ENCODE measurements at regions not wholly inside any gene's neighbourhood (a gene's known extent, or its start where the extent isn't known, plus 50 kb on each side); places are given as distances from the start of the nearest gene placed in this dataset.

DNA sequence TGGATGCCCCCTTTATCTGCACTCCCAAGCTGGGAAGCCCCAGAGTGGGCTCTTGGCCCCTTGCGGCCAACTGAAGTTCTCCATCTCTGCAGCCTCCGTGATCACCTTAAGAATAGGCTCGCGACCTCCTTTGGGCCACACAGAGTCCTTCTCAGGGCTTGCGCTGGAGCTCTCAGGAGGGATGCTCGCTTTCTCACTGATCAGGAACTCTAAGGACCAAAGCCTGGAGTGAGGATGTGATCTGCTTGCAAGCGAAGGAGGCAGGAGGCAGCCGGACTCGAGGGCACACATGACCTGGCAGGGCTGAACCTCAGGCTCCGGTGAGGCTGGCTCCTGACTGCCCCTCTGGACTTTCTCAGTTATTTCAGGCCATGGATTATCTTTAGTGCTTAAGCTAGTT is 192.1 kb upstream of the MKI67 start:
- TF ChIP-seq, protein P1, sequence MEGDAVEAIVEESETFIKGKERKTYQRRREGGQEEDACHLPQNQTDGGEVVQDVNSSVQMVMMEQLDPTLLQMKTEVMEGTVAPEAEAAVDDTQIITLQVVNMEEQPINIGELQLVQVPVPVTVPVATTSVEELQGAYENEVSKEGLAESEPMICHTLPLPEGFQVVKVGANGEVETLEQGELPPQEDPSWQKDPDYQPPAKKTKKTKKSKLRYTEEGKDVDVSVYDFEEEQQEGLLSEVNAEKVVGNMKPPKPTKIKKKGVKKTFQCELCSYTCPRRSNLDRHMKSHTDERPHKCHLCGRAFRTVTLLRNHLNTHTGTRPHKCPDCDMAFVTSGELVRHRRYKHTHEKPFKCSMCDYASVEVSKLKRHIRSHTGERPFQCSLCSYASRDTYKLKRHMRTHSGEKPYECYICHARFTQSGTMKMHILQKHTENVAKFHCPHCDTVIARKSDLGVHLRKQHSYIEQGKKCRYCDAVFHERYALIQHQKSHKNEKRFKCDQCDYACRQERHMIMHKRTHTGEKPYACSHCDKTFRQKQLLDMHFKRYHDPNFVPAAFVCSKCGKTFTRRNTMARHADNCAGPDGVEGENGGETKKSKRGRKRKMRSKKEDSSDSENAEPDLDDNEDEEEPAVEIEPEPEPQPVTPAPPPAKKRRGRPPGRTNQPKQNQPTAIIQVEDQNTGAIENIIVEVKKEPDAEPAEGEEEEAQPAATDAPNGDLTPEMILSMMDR (IDR thresholded peaks at IDR 0.05; ENCODE audit: insufficient read depth, low read depth, low read length, missing control alignments): no peak
- DNase-seq (ENCODE audit: low read depth): no peak
- no peak overlapping the region for H3K4me3 ChIP-seq (ENCODE audit: low read length)

DNA sequence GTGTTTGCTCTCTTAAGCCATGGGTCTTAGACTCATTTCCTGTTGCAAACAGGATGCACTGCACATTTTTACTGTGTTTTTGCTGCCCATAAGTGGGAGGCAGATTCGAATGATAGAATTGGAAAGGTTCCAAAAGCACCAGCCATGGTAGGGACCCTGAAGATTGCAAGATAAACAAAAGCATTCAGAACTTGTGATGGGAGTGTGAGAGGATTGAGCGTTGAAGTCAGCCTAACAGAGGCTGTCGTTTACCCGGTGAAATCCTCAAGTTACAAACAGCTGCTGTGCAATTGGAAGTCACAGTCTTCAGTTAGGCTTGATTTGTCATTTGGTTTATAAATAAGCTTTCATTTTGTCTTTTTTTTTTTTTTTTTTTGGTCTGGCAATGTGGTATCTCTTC is 192.7 kb upstream of the MKI67 start:
- H3K4me3 ChIP-seq (ENCODE audit: low read length): no peak overlapping the region
- TF ChIP-seq, protein P1 (IDR thresholded peaks at IDR 0.05; ENCODE audit: insufficient read depth, low read depth, low read length, missing control alignments): no peak
- no peak for DNase-seq (ENCODE audit: low read depth)

DNA sequence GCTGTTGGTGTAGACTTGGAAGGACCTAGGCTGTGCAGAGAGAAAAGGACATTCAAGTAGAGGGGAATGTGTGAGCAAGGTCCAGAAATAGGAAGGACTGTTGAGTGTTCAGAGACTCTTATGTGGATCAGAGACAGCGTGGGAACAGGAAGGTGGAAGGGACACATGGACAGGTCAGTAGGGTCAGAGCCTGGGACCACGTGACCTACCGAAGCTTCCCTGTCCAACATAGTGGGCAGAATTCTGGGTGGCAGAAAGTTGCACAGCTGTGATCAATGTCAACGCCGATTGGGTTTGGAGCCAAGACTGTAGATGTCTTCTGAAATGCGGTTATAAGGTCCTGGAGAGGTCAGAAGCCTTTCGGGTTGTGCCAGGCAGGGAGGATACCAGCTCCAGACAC is 195.9 kb upstream of the MKI67 start:
- no peak overlapping the region for H3K4me3 ChIP-seq (ENCODE audit: low read length)
- TF ChIP-seq, protein P1 (IDR thresholded peaks at IDR 0.05; ENCODE audit: insufficient read depth, low read depth, low read length, missing control alignments): no peak
- DNase-seq (ENCODE audit: low read depth): no peak

DNA sequence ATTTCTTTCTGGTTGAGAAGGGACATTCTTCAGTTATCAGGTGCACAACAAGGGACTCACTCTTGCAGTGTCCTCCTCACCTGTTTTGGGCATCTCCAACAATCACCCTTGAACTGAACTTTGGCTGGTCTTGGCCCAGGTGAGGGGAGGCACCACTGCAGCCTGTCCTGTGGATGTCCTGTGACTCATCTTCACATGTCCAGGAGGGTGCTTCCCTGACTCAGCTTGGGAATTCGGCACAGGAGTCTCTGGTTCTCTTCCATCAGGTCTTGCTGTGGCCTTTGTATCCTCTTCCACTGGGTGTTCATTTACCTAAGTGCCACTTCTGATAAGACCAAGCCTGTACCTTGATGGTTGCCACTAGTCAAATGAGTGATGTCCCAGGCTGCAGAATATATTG is 196.7 kb upstream of the MKI67 start:
- DNase-seq (ENCODE audit: low read depth): no peak
- no peak overlapping the region for H3K4me3 ChIP-seq (ENCODE audit: low read length)
- TF ChIP-seq, protein P1 (IDR thresholded peaks at IDR 0.05; ENCODE audit: insufficient read depth, low read depth, low read length, missing control alignments): no peak

DNA sequence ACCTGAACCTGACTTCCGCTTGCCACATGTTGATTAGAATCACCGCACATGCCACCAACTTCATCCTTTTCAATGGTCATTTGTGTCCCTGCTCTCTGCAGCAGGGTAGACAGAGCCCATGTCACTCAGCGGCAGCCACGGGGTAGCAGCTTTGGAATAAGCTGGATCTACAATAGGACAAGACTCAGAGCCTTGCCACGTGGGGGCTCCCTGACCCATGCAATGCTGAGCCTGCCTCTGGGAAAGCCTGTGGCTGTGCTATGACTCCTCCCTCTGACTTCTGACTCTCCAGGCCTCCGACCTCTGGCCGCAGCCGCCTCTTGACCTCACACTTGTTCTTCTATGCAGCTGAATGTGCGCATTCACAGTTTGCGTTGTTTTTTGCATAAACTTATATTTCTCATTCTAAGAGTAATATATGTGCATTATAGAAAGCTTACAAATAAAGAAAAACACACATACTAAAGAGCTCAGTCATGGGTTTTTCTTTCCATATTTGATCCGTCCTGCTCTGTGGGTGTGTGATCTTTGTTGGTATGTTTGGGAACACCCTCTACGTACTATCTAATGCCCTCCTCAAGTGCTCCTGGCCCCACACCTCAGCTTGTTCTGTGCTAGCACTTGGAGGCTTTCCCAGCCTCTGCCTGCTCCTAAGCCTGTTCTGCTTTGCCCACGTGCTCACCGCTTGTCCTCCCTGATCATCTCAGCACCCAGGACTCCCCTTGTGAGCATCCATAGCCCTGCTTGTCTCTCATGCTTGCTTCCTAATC is 198.0 kb upstream of the MKI67 start:
- H3K4me3 ChIP-seq (ENCODE audit: low read length): no peak overlapping the region
- no peak for DNase-seq (ENCODE audit: low read depth)
- TF ChIP-seq, protein P1 (IDR thresholded peaks at IDR 0.05; ENCODE audit: insufficient read depth, low read depth, low read length, missing control alignments): no peak

DNA sequence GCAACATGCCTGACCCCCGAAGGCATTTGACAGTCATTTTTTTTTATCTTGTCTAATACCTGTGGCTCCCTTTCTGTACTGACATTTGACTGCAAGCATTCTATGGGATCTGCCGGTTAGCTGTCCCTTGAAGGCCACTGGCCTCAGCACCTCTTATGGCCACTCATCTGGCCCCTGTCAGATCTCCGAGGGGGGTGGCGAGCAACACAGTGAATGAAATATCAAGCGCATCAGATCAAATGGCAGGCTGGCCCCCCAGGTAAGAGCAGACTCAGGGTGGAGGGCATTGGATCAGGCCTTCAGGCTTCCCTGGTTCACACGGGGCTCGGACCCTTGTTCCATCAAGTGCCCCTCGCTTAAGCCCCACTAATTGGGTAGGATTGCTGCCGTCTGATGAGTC is 199.6 kb upstream of the MKI67 start:
- DNase-seq (ENCODE audit: low read depth): no peak
- H3K4me3 ChIP-seq (ENCODE audit: low read length): no peak overlapping the region
- TF ChIP-seq, protein P1 (IDR thresholded peaks at IDR 0.05; ENCODE audit: insufficient read depth, low read depth, low read length, missing control alignments): no peak

DNA sequence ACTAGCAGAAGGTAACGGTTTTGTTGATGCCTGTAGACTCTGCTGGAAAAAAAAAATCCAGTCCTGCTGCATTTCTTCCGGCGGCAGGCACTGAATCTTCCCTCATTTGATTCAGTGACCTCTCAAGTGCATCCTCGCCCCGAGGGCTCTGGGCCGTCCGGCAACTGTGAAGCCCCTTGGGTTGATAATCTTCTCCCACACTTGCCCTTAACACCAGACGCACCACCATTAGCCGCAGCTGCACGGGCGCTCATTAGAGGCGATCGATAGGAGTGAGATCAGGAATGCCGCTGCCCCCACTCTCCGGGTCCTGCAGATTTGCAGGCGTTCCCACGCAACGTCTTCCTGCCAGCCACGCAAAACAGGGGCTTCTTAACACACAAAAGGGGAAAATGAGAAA is 200.0 kb upstream of the MKI67 start:
- no peak for DNase-seq (ENCODE audit: low read depth)
- no peak overlapping the region for H3K4me3 ChIP-seq (ENCODE audit: low read length)
- TF ChIP-seq, protein P1 (IDR thresholded peaks at IDR 0.05; ENCODE audit: insufficient read depth, low read depth, low read length, missing control alignments): no peak

All from epithelial cell of esophagus (primary cell).